Liver (tissue), 3 donors: ENCODE measurements at regions not wholly inside any gene's neighbourhood (a gene's known extent, or its start where the extent isn't known, plus 50 kb on each side); places are given as distances from the start of the nearest gene placed in this dataset.

Experiments
- ATF3 ChIP-seq: IDR thresholded peaks from 2 replicates; pipeline ENCODE4 v1.6.1; 2016; ENCODE audit warnings: antibody characterized with exemption
- FOXA1 ChIP-seq: IDR thresholded peaks from 2 replicates; pipeline ENCODE4 v1.6.1; 2016; ENCODE audit warnings: antibody characterized with exemption
- FOXA2 ChIP-seq: IDR thresholded peaks from 2 replicates; pipeline ENCODE4 v1.6.1; 2016; ENCODE audit warnings: antibody characterized with exemption
- SP1 ChIP-seq: IDR thresholded peaks from 2 replicates; pipeline ENCODE4 v1.6.1; 2018; ENCODE audit warnings: antibody characterized with exemption, mild to moderate bottlenecking
- ZBTB33 ChIP-seq: IDR thresholded peaks from 2 replicates; pipeline ENCODE4 v1.6.1; 2016; ENCODE audit warnings: antibody characterized with exemption
- TF ChIP-seq, protein P1 (sequence below): fragments of 150-350 bp; IDR thresholded peaks from 2 replicates; pipeline ENCODE4 v1.5.1; 2017; ENCODE audit warnings: improper control_type of control experiment, low read depth, low read length; ENCODE audit not compliant: missing input control
- TF ChIP-seq, protein P2 (sequence below): IDR thresholded peaks from 2 replicates; pipeline ENCODE4 v1.6.1; 2016; ENCODE audit warnings: antibody characterized with exemption
- donor health status: healthy.
- donor health status: healthy.

DNA sequence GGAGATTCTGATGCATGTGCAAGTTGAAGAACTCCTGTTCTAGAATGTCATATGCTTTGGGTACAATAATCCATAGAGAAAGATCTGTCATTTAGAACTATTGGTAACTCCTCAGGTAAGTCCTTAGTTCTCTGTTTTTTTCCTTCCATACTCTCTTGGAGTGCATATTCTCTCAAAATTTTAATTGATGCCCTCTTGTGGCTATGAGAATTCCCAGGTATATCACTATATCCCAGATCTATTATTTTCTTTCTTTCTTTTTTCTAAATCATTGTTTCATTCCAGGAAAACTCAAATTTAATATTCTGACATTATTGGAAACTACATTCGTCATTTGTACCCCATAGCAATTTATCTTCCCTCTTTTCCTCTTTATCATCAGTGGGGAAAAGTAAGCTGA is 485.4 kb downstream of the KLF5 start:
- TF ChIP-seq FOXA2 (no peak), FOXA1 (no peak), ATF3 (no peak), ZBTB33 (no peak), SP1 (no peak)
- TF ChIP-seq, protein P1, sequence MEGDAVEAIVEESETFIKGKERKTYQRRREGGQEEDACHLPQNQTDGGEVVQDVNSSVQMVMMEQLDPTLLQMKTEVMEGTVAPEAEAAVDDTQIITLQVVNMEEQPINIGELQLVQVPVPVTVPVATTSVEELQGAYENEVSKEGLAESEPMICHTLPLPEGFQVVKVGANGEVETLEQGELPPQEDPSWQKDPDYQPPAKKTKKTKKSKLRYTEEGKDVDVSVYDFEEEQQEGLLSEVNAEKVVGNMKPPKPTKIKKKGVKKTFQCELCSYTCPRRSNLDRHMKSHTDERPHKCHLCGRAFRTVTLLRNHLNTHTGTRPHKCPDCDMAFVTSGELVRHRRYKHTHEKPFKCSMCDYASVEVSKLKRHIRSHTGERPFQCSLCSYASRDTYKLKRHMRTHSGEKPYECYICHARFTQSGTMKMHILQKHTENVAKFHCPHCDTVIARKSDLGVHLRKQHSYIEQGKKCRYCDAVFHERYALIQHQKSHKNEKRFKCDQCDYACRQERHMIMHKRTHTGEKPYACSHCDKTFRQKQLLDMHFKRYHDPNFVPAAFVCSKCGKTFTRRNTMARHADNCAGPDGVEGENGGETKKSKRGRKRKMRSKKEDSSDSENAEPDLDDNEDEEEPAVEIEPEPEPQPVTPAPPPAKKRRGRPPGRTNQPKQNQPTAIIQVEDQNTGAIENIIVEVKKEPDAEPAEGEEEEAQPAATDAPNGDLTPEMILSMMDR, result no peak
- TF ChIP-seq, protein P2, sequence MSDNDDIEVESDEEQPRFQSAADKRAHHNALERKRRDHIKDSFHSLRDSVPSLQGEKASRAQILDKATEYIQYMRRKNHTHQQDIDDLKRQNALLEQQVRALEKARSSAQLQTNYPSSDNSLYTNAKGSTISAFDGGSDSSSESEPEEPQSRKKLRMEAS, result no peak
